Caco-2 (cell line): ENCODE measurements at regions not wholly inside any gene's neighbourhood (a gene's known extent, or its start where the extent isn't known, plus 50 kb on each side); places are given as distances from the start of the nearest gene placed in this dataset.

ENCODE experiments used
- BruUV-seq: library from RNA; stranded (reverse); fragments of 400-500 nt; replicated peaks from 2 replicates; lab custom pipeline; 2021; lab: Mats Ljungman, UMichigan
- CTCF ChIA-PET: fragments of 300-600 bp; sonication (Branson Sonifier 250); formaldehyde crosslinking; loops from one replicate; lab custom pipeline; 2022; ENCODE audit warnings: antibody characterized with exemption; lab: Charles Lee
- POLR2A ChIA-PET: fragments of 300-600 bp; sonication (Branson Sonifier 250); formaldehyde crosslinking; loops from one replicate; lab custom pipeline; 2022; ENCODE audit warnings: antibody characterized with exemption; lab: Charles Lee
- DNase-seq, 2 experiments: peaks; one replicate each; pipeline versions ENCODE4 v3.0.0 to v3.0.0-alpha.2; 2020 to 2022
- H3K27me3 ChIP-seq: replicated peaks from 2 replicates; pipeline ENCODE4 v1.6.0; 2011; ENCODE audit warnings: low read length; ENCODE audit not compliant: control insufficient read depth, insufficient read depth
- H3K36me3 ChIP-seq: 2 replicates; pipeline ENCODE4 v1.5.1; 2011; ENCODE audit warnings: low read length; ENCODE audit not compliant: control insufficient read depth, insufficient read depth
- H3K4me1 ChIP-seq: fragments of 250-450 bp; sonication (Bioruptor Pico); 2 replicates; pipeline ENCODE4 v1.5.1; 2020; ENCODE audit warnings: mild to moderate bottlenecking
- H3K4me3 ChIP-seq: 2 replicates; pipeline ENCODE4 v1.5.1; 2011; ENCODE audit warnings: low read depth, mild to moderate bottlenecking, control low read depth, low read length
- H3K9me3 ChIP-seq: fragments of 250-450 bp; sonication (Bioruptor Pico); 2 replicates; pipeline ENCODE4 v1.5.1; 2020; ENCODE audit warnings: mild to moderate bottlenecking, moderate library complexity
- H3K27ac Mint-ChIP-seq: one replicate; pipeline ENCODE4 v1.8.0; 2022; ENCODE audit warnings: mixed read lengths; ENCODE audit not compliant: unreplicated experiment
- H3K27me3 Mint-ChIP-seq: one replicate; pipeline ENCODE4 v1.8.0; 2022; ENCODE audit warnings: mixed read lengths; ENCODE audit not compliant: insufficient read depth, unreplicated experiment
- H3K36me3 Mint-ChIP-seq: one replicate; pipeline ENCODE4 v1.8.0; 2022; ENCODE audit warnings: mild to moderate bottlenecking, mixed read lengths; ENCODE audit not compliant: insufficient read depth, unreplicated experiment
- H3K4me1 Mint-ChIP-seq: one replicate; pipeline ENCODE4 v1.8.0; 2022; ENCODE audit warnings: low read depth, mixed read lengths; ENCODE audit not compliant: unreplicated experiment
- H3K4me3 Mint-ChIP-seq: one replicate; pipeline ENCODE4 v1.8.0; 2022; ENCODE audit warnings: mild to moderate bottlenecking, moderate library complexity, mixed read lengths; ENCODE audit not compliant: unreplicated experiment
- H3K9me3 Mint-ChIP-seq: one replicate; pipeline ENCODE4 v1.8.0; 2022; ENCODE audit warnings: mixed read lengths; ENCODE audit not compliant: unreplicated experiment
- CTCF ChIP-seq, 2 experiments: fragments of 200-600 bp in 1 of 2; IDR thresholded peaks; 1 replicate in 1 of 2; 2 replicates in 1 of 2; pipeline versions ENCODE4 v1.5.1 to v1.8.0; 2011 to 2022; ENCODE audit warnings: antibody characterized with exemption in 1 of 2, control low read depth in 1 of 2, inconsistent platforms in 1 of 2, low read depth in 1 of 2, low read length in 1 of 2, mild to moderate bottlenecking in 1 of 2, moderate library complexity in 1 of 2; ENCODE audit not compliant: insufficient read depth in 1 of 2, severe bottlenecking in 1 of 2, unreplicated experiment in 1 of 2
- intact Hi-C: fragments of 100-400 bp; cut with micrococcal nuclease; formaldehyde crosslinking; loops from one replicate; pipeline ENCODE4 v1.10.0; 2022; ENCODE audit not compliant: unreplicated experiment

- no peaks in the 10 kb centered on the region for H3K9me3 ChIP-seq
- Mint-ChIP-seq H3K27ac (no peak overlapping the region), H3K27me3 (no peaks in the 10 kb centered on the region), H3K4me3 (no peak overlapping the region), H3K9me3 (no peaks in the 10 kb centered on the region), H3K4me1 (no peaks in the 10 kb centered on the region), H3K36me3 (no peaks in the 10 kb centered on the region)
- POLR2A ChIA-PET: no interaction called here
- H3K27me3 ChIP-seq: no peaks in the 10 kb centered on the region
- TF ChIP-seq CTCF (IDR thresholded peaks at IDR 0.05; ENCODE audit: insufficient read depth in 1 of 2, low read depth in 1 of 2, low read length in 1 of 2, severe bottlenecking in 1 of 2, unreplicated experiment in 1 of 2): no peak
- intact Hi-C loops: no loop called here
- no peaks in the 10 kb centered on the region for H3K36me3 ChIP-seq
- no peak for DNase-seq
- CTCF ChIA-PET: no interaction called here
- no peaks in the 10 kb centered on the region for H3K4me1 ChIP-seq
- H3K4me3 ChIP-seq: no peak overlapping the region
- BruUV-seq: no TSS peak
Measured at GRCh38 chr3:175988401-175988800, 1129.3 kb downstream of the NAALADL2 start.

GRCh38 chr3:175985781-175986180 lies 1126.6 kb downstream of the NAALADL2 start:
- no peak overlapping the region for H3K4me3 Mint-ChIP-seq
- H3K36me3 Mint-ChIP-seq: no peaks in the 10 kb centered on the region
- Histone ChIP-seq H3K27me3 (no peaks in the 10 kb centered on the region), H3K4me1 (no peaks in the 10 kb centered on the region), H3K36me3 (no peaks in the 10 kb centered on the region), H3K4me3 (no peak overlapping the region), H3K9me3 (no peaks in the 10 kb centered on the region)
- H3K9me3 Mint-ChIP-seq: no peaks in the 10 kb centered on the region
- ChIA-PET POLR2A (no interaction called here), CTCF (no interaction called here)
- no peak overlapping the region for H3K27ac Mint-ChIP-seq
- DNase-seq: no peak
- BruUV-seq: no TSS peak
- no peaks in the 10 kb centered on the region for H3K27me3 Mint-ChIP-seq
- intact Hi-C loops: no loop called here
- no peak for TF ChIP-seq CTCF (IDR thresholded peaks at IDR 0.05; ENCODE audit: insufficient read depth in 1 of 2, low read depth in 1 of 2, low read length in 1 of 2, severe bottlenecking in 1 of 2, unreplicated experiment in 1 of 2)
- no peaks in the 10 kb centered on the region for H3K4me1 Mint-ChIP-seq

- ChIA-PET CTCF (interaction anchor here (0.7 kb wide), 1 partner anchor 984 kb away, joined by 5 read pairs; no protein-coding TSS in a partner anchor), POLR2A (no interaction called here)
- H3K4me3 Mint-ChIP-seq: no peak overlapping the region
- Histone ChIP-seq H3K4me1 (no peaks in the 10 kb centered on the region), H3K4me3 (no peak overlapping the region), H3K36me3 (no peaks in the 10 kb centered on the region), H3K9me3 (no peaks in the 10 kb centered on the region), H3K27me3 (no peaks in the 10 kb centered on the region)
- H3K36me3 Mint-ChIP-seq: no peaks in the 10 kb centered on the region
- no TSS peak for BruUV-seq
- intact Hi-C loops: no loop called here
- DNase-seq: no peak
- no peak for TF ChIP-seq CTCF (IDR thresholded peaks at IDR 0.05; ENCODE audit: insufficient read depth in 1 of 2, low read depth in 1 of 2, low read length in 1 of 2, severe bottlenecking in 1 of 2, unreplicated experiment in 1 of 2)
- no peaks in the 10 kb centered on the region for H3K4me1 Mint-ChIP-seq
- H3K27me3 Mint-ChIP-seq: no peaks in the 10 kb centered on the region
- no peak overlapping the region for H3K27ac Mint-ChIP-seq
- H3K9me3 Mint-ChIP-seq: no peaks in the 10 kb centered on the region
Measured at GRCh38 chr3:175983379-175983778, 1124.2 kb downstream of the NAALADL2 start.
